Muscle of arm (tissue), 1 donor: ENCODE measurements at regions not wholly inside any gene's neighbourhood (a gene's known extent, or its start where the extent isn't known, plus 50 kb on each side); places are given as distances from the start of the nearest gene placed in this dataset.

ENCODE experiments used
- DNase-seq: peaks from one replicate; pipeline ENCODE4 v3.0.0-alpha.2; 2013

- DNase-seq: no peak
Observed at GRCh38 chr18:77984833-77985232, 735.2 kb downstream of the GALR1 start.

- DNase-seq: no peak
Observed at GRCh38 chr18:77985526-77986281, 736.1 kb downstream of the GALR1 start.

- no peak for DNase-seq
Observed at GRCh38 chr18:77990131-77990530, 740.5 kb downstream of the GALR1 start.

GRCh38 chr18:77990901-77991300 is 741.3 kb downstream of the GALR1 start:
- DNase-seq: no peak

GRCh38 chr18:77992057-77992456 is 742.4 kb downstream of the GALR1 start:
- no peak for DNase-seq

GRCh38 chr18:77993188-77993981 is 743.7 kb downstream of the GALR1 start:
- no peak for DNase-seq

- DNase-seq: no peak
Observed at GRCh38 chr18:77995593-77995992, 745.9 kb downstream of the GALR1 start.

- DNase-seq: no peak
Observed at GRCh38 chr18:77996737-77997136, 747.1 kb downstream of the GALR1 start.

- no peak for DNase-seq
Observed at GRCh38 chr18:78001811-78002210, 752.2 kb downstream of the GALR1 start.

- DNase-seq: no peak
Observed at GRCh38 chr18:78006006-78006773, 756.5 kb downstream of the GALR1 start.

- no peak for DNase-seq
Observed at GRCh38 chr18:78006774-78007260, 757.2 kb downstream of the GALR1 start.

GRCh38 chr18:78010363-78010762 is 760.7 kb downstream of the GALR1 start:
- no peak for DNase-seq

GRCh38 chr18:78017869-78018268 is 768.2 kb downstream of the GALR1 start:
- no peak for DNase-seq

- DNase-seq: no peak
Observed at GRCh38 chr18:78021196-78021595, 771.5 kb downstream of the GALR1 start.

GRCh38 chr18:78031589-78031988 is 781.9 kb downstream of the GALR1 start:
- DNase-seq: no peak

GRCh38 chr18:78031991-78032390 is 782.3 kb downstream of the GALR1 start:
- no peak for DNase-seq

- DNase-seq: no peak
Observed at GRCh38 chr18:78032574-78032973, 782.9 kb downstream of the GALR1 start.

GRCh38 chr18:78034755-78035154 is 785.1 kb downstream of the GALR1 start:
- no peak for DNase-seq

GRCh38 chr18:78041218-78041617 is 791.6 kb downstream of the GALR1 start:
- no peak for DNase-seq

GRCh38 chr18:78046631-78047030 is 797.0 kb downstream of the GALR1 start:
- no peak for DNase-seq

- DNase-seq: no peak
Observed at GRCh38 chr18:78049281-78049680, 799.6 kb downstream of the GALR1 start.

GRCh38 chr18:78054801-78055200 is 805.2 kb downstream of the GALR1 start:
- no peak for DNase-seq
